ENCODE measurements at regions not wholly inside any gene's neighbourhood (a gene's known extent, or its start where the extent isn't known, plus 50 kb on each side); places are given as distances from the start of the nearest gene placed in this dataset.
"Not testable (repeated sequence)": the region's sequence is repeated elsewhere in the genome, so short reads cannot be mapped to it uniquely, and the experiment has no call there.

- H3K27me3 Mint-ChIP-seq, result no peaks in the 10 kb centered on the region
- H3K9me3 Mint-ChIP-seq, result no peaks in the 10 kb centered on the region
- no peaks in the 10 kb centered on the region for H3K4me1 Mint-ChIP-seq
- H3K27ac Mint-ChIP-seq, result no peak overlapping the region
- no peak overlapping the region for H3K4me3 Mint-ChIP-seq
- peaks cover 1% of the 10 kb centered on the region for H3K36me3 Mint-ChIP-seq
Measured at GRCh38 chr6:97347111-97347510, 64.1 kb upstream of the MMS22L start.

DNA sequence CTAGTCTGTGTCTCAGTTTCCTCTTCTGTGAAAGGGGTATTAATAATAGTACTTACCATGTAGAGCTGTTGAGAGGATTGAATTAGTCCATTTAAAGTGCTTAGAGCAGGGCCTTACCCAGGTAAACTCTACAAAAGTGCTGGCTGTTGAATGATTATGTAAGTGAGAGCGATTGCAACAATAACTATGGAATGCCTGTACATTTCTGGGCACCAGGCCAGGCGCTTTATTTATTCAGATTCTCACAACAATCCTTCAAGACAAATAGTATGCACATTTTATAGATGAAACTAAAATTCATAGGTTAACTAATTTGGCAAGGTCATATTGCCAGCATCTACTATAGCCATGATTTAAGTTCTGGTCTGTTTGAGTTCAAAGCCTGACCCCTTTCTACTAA is 78.3 kb upstream of the MMS22L start:
- no peak overlapping the region for H3K27ac Mint-ChIP-seq
- no peaks in the 10 kb centered on the region for H3K4me1 Mint-ChIP-seq
- H3K36me3 Mint-ChIP-seq, result no peaks in the 10 kb centered on the region
- no peaks in the 10 kb centered on the region for H3K9me3 Mint-ChIP-seq
- no peak overlapping the region for H3K4me3 Mint-ChIP-seq
- peaks cover 2% of the 10 kb centered on the region for H3K27me3 Mint-ChIP-seq

GRCh38 chr6:97364327-97364726 is 81.3 kb upstream of the MMS22L start:
- H3K36me3 Mint-ChIP-seq, result no peaks in the 10 kb centered on the region
- no peaks in the 10 kb centered on the region for H3K27me3 Mint-ChIP-seq
- H3K27ac Mint-ChIP-seq, result no peak overlapping the region
- H3K9me3 Mint-ChIP-seq, result no peaks in the 10 kb centered on the region
- H3K4me1 Mint-ChIP-seq, result no peaks in the 10 kb centered on the region
- H3K4me3 Mint-ChIP-seq, result no peak overlapping the region

- not testable (repeated sequence) for H3K27me3 Mint-ChIP-seq, H3K4me1 Mint-ChIP-seq, H3K36me3 Mint-ChIP-seq, H3K27ac Mint-ChIP-seq, H3K4me3 Mint-ChIP-seq, H3K9me3 Mint-ChIP-seq
Measured at GRCh38 chr6:97382071-97382470, 99.1 kb upstream of the MMS22L start.

DNA sequence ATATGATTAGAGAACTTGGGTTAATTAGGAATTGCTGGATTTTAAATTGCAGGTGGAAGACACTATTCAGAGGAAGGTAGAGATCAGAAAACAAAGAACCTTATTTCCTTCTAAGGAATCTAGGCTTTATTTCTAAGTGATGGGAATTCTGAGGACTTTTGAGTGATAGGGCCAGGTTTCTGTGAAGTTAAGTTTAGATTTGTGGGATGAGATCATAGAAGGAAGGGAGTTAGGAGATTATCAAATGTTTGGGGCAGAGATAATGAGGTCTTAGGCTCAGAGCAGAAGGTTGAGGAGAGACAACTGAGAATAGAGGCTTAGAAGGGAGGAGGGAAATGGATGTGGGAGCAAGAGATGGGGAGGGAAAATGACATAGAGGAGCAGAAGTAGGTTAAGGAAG is 109.7 kb upstream of the MMS22L start:
- peaks cover 2% of the 10 kb centered on the region for H3K27me3 Mint-ChIP-seq
- H3K27ac Mint-ChIP-seq, result no peak overlapping the region
- H3K9me3 Mint-ChIP-seq, result no peaks in the 10 kb centered on the region
- H3K4me1 Mint-ChIP-seq, result no peaks in the 10 kb centered on the region
- no peak overlapping the region for H3K4me3 Mint-ChIP-seq
- H3K36me3 Mint-ChIP-seq, result no peaks in the 10 kb centered on the region

DNA sequence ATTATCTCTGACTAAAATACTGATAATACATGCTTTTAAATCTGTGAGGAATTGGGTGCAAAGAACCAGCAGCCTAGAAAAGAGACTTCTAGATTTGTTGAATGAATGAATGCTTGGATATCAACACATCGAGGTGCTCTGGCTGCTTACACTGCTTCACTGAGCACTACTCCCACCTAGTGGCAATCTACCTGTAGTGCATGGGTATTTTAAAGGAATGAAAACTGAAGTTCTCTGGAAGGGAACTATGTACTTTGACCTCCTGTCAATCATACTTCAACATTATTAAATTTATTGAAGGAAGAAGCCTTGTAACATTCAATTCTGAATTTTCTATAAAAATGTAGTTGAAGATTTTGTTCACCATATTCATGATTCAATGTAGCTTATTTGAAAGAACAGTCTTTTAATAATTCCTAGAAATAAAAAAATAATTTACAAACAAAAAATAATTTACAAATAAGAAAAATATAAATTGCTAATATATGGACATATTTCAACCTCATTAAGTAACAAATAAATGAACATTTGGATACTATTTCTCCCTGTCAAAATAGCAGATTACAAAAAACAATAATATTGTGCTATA is 111.2 kb upstream of the MMS22L start:
- H3K4me3 Mint-ChIP-seq, result no peak overlapping the region
- no peak overlapping the region for H3K27ac Mint-ChIP-seq
- H3K4me1 Mint-ChIP-seq, result no peaks in the 10 kb centered on the region
- no peaks in the 10 kb centered on the region for H3K36me3 Mint-ChIP-seq
- no peaks in the 10 kb centered on the region for H3K9me3 Mint-ChIP-seq
- peaks cover 2% of the 10 kb centered on the region for H3K27me3 Mint-ChIP-seq

DNA sequence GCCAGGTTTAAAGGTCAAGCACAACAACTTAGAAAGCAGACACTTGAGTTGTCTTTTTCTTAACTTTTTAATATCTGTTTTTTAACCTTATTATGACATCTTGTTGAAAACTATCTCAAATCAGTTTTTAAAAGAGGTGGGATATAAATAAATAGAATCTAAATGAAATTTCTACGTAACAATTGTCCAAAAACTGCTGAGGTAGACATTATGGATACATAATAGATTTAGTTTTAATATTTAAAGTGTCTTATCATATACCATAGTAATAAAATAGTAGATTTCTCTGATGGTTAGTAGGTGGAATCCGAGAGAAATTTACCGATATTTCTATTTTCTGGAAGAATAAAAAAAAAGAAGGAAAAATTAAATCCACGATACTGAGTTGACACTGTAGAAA is 113.9 kb upstream of the MMS22L start:
- Mint-ChIP-seq H3K36me3 (no peaks in the 10 kb centered on the region), H3K27me3 (no peaks in the 10 kb centered on the region), H3K27ac (no peak overlapping the region), H3K4me1 (no peaks in the 10 kb centered on the region), H3K9me3 (no peaks in the 10 kb centered on the region), H3K4me3 (no peak overlapping the region)

DNA sequence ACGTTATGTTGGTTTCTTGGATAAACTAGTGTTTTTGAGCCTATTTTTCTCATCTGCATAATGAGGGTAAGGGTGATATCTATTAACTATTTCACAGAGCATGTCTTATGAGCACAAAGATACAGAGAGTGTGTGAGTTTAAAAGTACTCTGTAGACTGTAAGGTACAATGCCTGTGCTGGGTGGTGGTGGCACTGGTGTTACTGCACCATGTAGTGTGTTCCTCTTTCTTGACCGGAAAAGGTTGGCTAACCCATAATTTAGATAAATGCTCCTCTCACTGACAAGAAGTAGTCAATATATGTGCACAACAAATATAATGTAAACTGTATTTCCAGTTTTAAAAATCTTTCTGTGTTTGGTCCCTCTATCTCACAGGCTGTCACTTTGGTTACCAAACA is 116.2 kb upstream of the MMS22L start:
- Mint-ChIP-seq H3K4me1 (no peaks in the 10 kb centered on the region), H3K27me3 (no peaks in the 10 kb centered on the region), H3K9me3 (peaks cover 0 to 3% (median 0%) of the 10 kb centered on the region in 3 donors), H3K4me3 (no peak overlapping the region), H3K27ac (no peak overlapping the region), H3K36me3 (no peaks in the 10 kb centered on the region)

DNA sequence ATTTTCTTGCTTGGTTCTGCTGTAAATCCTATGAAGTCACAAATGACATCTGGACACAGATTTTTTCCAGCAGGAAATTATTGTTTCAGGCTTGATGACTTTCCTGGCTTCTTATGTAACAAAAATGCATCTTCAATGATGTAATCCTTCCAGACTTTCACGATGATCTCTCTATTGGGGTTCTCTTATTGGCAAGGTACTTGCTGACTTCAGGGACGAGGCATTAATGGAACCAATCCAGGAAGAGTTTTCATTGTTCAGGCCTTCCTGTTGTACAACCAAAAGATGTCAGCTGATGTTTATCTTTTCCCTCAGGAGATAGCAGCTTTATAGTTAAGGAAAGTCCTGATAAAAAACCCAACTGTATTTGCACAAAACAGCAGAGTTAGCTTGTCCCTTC is 118.5 kb upstream of the MMS22L start:
- no peaks in the 10 kb centered on the region for H3K4me1 Mint-ChIP-seq
- H3K4me3 Mint-ChIP-seq, result no peak overlapping the region
- no peaks in the 10 kb centered on the region for H3K27me3 Mint-ChIP-seq
- H3K9me3 Mint-ChIP-seq, result peaks cover 0 to 3% (median 0%) of the 10 kb centered on the region in 3 donors
- peak overlapping the region in 1 of 3 donors; percentile 82 for H3K27ac Mint-ChIP-seq
- no peaks in the 10 kb centered on the region for H3K36me3 Mint-ChIP-seq

DNA sequence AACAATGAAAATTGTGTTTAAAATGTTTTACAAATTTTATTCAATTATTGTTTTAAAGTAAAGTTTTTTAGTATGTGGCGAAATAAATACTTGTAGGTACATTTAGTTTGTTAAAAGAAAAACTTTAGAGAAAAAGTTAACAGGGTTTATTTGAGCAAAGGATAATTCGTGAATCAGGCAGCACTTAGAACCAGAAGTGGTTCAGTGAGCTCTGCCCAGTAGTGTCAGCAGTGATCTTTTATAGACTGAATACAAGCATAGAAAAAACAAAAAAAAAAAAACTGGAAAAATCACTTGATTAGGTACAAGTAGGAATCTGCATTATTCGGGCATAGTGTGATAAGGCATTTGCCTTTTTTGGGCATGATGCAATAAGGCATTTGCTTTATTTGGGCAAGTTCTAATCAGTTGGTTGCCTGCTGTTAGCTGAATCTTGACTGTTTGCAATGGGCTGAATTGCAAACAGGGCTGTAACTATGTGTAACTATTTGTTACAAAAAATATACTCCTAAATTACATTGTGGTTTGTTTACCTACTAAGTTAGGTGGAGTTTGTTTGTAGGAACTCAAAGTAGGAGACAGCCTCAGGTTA is 122.9 kb upstream of the MMS22L start:
- Mint-ChIP-seq H3K27ac (no peak overlapping the region), H3K9me3 (peaks cover 0 to 3% (median 0%) of the 10 kb centered on the region in 3 donors), H3K4me3 (no peak overlapping the region), H3K36me3 (no peaks in the 10 kb centered on the region), H3K4me1 (no peaks in the 10 kb centered on the region), H3K27me3 (peaks cover 3% of the 10 kb centered on the region)

GRCh38 chr6:97406633-97407032 is 123.6 kb upstream of the MMS22L start:
- H3K4me3 Mint-ChIP-seq, result no peak overlapping the region
- no peaks in the 10 kb centered on the region for H3K36me3 Mint-ChIP-seq
- H3K27ac Mint-ChIP-seq, result no peak overlapping the region
- no peaks in the 10 kb centered on the region for H3K4me1 Mint-ChIP-seq
- peaks cover 0 to 3% (median 0%) of the 10 kb centered on the region in 3 donors for H3K9me3 Mint-ChIP-seq
- peaks cover 3% of the 10 kb centered on the region for H3K27me3 Mint-ChIP-seq

DNA sequence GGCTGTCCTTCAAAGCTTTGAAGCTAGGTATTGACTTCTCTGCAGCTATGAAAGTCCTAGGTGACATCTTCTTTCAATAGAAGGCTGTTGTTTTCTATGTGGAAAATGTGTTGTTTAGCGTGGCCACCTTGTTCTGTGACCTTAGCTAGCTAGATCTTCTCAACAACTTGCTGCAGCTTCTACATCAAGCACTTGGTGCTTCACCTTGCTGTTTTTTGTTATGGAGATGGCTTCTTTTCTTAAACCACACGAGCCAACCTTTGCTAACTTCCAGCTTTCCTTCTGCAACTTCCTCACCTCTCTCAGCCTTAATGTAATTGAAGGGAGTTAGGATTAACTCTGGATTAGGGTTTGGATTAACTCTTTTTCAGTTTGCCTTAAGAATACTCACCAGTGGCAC is 128.6 kb upstream of the MMS22L start:
- no peak overlapping the region for H3K27ac Mint-ChIP-seq
- H3K4me3 Mint-ChIP-seq, result no peak overlapping the region
- H3K36me3 Mint-ChIP-seq, result no peaks in the 10 kb centered on the region
- peaks cover 0 to 4% (median 2%) of the 10 kb centered on the region in 3 donors for H3K9me3 Mint-ChIP-seq
- H3K4me1 Mint-ChIP-seq, result no peaks in the 10 kb centered on the region
- H3K27me3 Mint-ChIP-seq, result peaks cover 3% of the 10 kb centered on the region

- no peaks in the 10 kb centered on the region for H3K4me1 Mint-ChIP-seq
- H3K36me3 Mint-ChIP-seq, result no peaks in the 10 kb centered on the region
- H3K27ac Mint-ChIP-seq, result no peak overlapping the region
Measured at GRCh38 chr6:97412511-97412910, 129.5 kb upstream of the MMS22L start.

GRCh38 chr6:97422171-97422570 is 139.2 kb upstream of the MMS22L start:
- Mint-ChIP-seq H3K4me1 (no peaks in the 10 kb centered on the region), H3K36me3 (no peaks in the 10 kb centered on the region), H3K27me3 (peaks cover 4% of the 10 kb centered on the region), H3K4me3 (no peak overlapping the region), H3K9me3 (peaks cover 0 to 6% (median 3%) of the 10 kb centered on the region in 3 donors), H3K27ac (no peak overlapping the region)

More at GRCh38 chr6:97412511-97412910, 129.5 kb upstream of the MMS22L start:
- Mint-ChIP-seq H3K9me3 (peaks cover 0 to 4% (median 2%) of the 10 kb centered on the region in 3 donors), H3K4me3 (no peak overlapping the region), H3K27me3 (peaks cover 3% of the 10 kb centered on the region)

DNA sequence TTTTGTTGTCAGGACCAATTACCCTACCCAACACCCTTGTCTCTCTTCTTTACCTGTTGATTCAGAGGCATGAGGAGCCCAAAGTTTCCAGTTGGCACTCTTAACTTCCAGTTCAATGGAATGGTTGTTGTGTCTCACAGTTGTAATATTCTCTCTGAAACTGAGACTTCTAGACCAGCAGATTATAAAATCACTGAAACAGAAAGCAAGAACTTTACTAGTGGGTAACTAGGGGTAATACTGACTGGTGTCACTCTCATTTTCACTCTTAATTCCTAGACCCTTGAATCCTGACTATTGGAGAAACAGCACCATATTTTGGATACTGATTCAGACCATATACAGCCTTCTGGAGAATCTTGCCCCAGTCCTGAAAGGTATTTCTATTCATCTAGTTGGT is 140.2 kb upstream of the MMS22L start:
- H3K27ac Mint-ChIP-seq, result no peak overlapping the region
- peaks cover 4% of the 10 kb centered on the region for H3K27me3 Mint-ChIP-seq
- no peaks in the 10 kb centered on the region for H3K36me3 Mint-ChIP-seq
- H3K9me3 Mint-ChIP-seq, result peaks cover 0 to 6% (median 3%) of the 10 kb centered on the region in 3 donors
- H3K4me3 Mint-ChIP-seq, result no peak overlapping the region
- no peaks in the 10 kb centered on the region for H3K4me1 Mint-ChIP-seq

DNA sequence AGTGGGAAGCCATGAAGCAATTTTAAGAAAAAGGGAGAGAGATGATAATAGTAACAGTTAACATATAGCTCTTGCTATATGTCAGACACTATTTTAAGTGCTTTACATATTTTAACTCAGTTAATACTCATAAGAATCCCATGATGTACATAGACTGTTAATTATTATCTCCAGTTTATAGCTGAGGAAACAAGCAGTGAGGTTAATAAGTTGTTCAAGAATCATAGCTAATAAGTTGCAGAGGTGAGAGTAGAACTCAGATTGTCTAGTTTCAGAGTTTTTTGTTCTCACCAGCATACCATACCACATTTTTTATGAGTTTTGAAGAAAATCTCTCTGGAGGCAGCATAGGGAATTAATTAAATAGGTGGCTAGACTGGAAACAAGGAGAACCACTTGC is 144.6 kb upstream of the MMS22L start:
- Mint-ChIP-seq H3K36me3 (no peaks in the 10 kb centered on the region), H3K9me3 (peaks cover 0 to 3% (median 0%) of the 10 kb centered on the region in 3 donors), H3K27me3 (no peaks in the 10 kb centered on the region), H3K4me3 (no peak overlapping the region), H3K27ac (no peak overlapping the region), H3K4me1 (no peaks in the 10 kb centered on the region)
